ENCODE measurements at regions not wholly inside any gene's neighbourhood (a gene's known extent, or its start where the extent isn't known, plus 50 kb on each side); places are given as distances from the start of the nearest gene placed in this dataset.

- CTCF ChIA-PET: no interaction called here
- TF ChIP-seq CTCF (IDR thresholded peaks at IDR 0.05): no peak
These were observed 528.9 kb downstream of the AGTPBP1 start for GRCh38 chr9:85212887-85213286.

GRCh38 chr9:85212209-85212608 is 529.5 kb downstream of the AGTPBP1 start:
- H3K27ac ChIP-seq (ENCODE audit: low read depth in 1 of 2, low read length in 2 of 2): no peak overlapping the region
- peaks cover 8% of the 10 kb centered on the region for H3K27me3 Mint-ChIP-seq
- TF ChIP-seq CTCF (IDR thresholded peaks at IDR 0.05): no peak
- ChIA-PET CTCF (no interaction called here), POLR2A (no interaction called here)
- H3K36me3 Mint-ChIP-seq (ENCODE audit: low read depth): no peaks in the 10 kb centered on the region
- H3K36me3 ChIP-seq (ENCODE audit: insufficient read depth, low read length): no peaks in the 10 kb centered on the region
- peaks cover 0 to 3% of the 10 kb centered on the region in 2 experiments for H3K9me3 ChIP-seq (ENCODE audit: control insufficient read depth in 1 of 2, insufficient read depth in 1 of 2, low read length in 2 of 2)
- H3K27me3 ChIP-seq (ENCODE audit: control insufficient read depth in 1 of 2, insufficient read depth in 2 of 2, low read length in 2 of 2): no peaks in the 10 kb centered on the region
- H3K4me3 ChIP-seq (ENCODE audit: low read length): no peak overlapping the region
- no peak overlapping the region for H3K4me3 Mint-ChIP-seq
- no peak for DNase-seq
- no peak overlapping the region for H3K27ac Mint-ChIP-seq
- no peaks in the 10 kb centered on the region for H3K4me1 ChIP-seq (ENCODE audit: insufficient read depth, low read length)
- no peak for ATAC-seq (ENCODE audit: poor library complexity)
- intact Hi-C loops (cut with DNase I, micrococcal nuclease): no loop called here
- H3K4me1 Mint-ChIP-seq (ENCODE audit: low read depth): no peaks in the 10 kb centered on the region
- H3K9me3 Mint-ChIP-seq: no peaks in the 10 kb centered on the region

More at GRCh38 chr9:85212887-85213286, 528.9 kb downstream of the AGTPBP1 start:
- Histone ChIP-seq H3K9me3 (ENCODE audit: control insufficient read depth in 1 of 2, insufficient read depth in 1 of 2, low read length in 2 of 2) (peaks cover 0 to 3% of the 10 kb centered on the region in 2 experiments), H3K4me3 (ENCODE audit: low read length) (no peak overlapping the region), H3K27ac (ENCODE audit: low read depth in 1 of 2, low read length in 2 of 2) (no peak overlapping the region), H3K4me1 (ENCODE audit: insufficient read depth, low read length) (no peaks in the 10 kb centered on the region), H3K27me3 (ENCODE audit: control insufficient read depth in 1 of 2, insufficient read depth in 2 of 2, low read length in 2 of 2) (no peaks in the 10 kb centered on the region), H3K36me3 (ENCODE audit: insufficient read depth, low read length) (no peaks in the 10 kb centered on the region)
- H3K27me3 Mint-ChIP-seq: peaks cover 8% of the 10 kb centered on the region
- POLR2A ChIA-PET: no interaction called here
- H3K4me1 Mint-ChIP-seq (ENCODE audit: low read depth): no peaks in the 10 kb centered on the region
- ATAC-seq (ENCODE audit: poor library complexity): no peak
- intact Hi-C loops (cut with DNase I, micrococcal nuclease): no loop called here
- DNase-seq: no peak
- H3K27ac Mint-ChIP-seq: no peak overlapping the region
- no peaks in the 10 kb centered on the region for H3K36me3 Mint-ChIP-seq (ENCODE audit: low read depth)
- no peaks in the 10 kb centered on the region for H3K9me3 Mint-ChIP-seq
- no peak overlapping the region for H3K4me3 Mint-ChIP-seq

- Mint-ChIP-seq H3K36me3 (ENCODE audit: low read depth) (no peaks in the 10 kb centered on the region), H3K4me1 (ENCODE audit: low read depth) (no peaks in the 10 kb centered on the region), H3K4me3 (no peak overlapping the region), H3K9me3 (no peaks in the 10 kb centered on the region), H3K27me3 (peaks cover under 1% of the 10 kb centered on the region), H3K27ac (no peak overlapping the region)
- Histone ChIP-seq H3K36me3 (ENCODE audit: insufficient read depth, low read length) (no peaks in the 10 kb centered on the region), H3K27ac (ENCODE audit: low read depth in 1 of 2, low read length in 2 of 2) (no peak overlapping the region), H3K27me3 (ENCODE audit: control insufficient read depth in 1 of 2, insufficient read depth in 2 of 2, low read length in 2 of 2) (no peaks in the 10 kb centered on the region), H3K4me3 (ENCODE audit: low read length) (no peak overlapping the region), H3K9me3 (ENCODE audit: control insufficient read depth in 1 of 2, insufficient read depth in 1 of 2, low read length in 2 of 2) (peaks cover 0 to 8% of the 10 kb centered on the region in 2 experiments), H3K4me1 (ENCODE audit: insufficient read depth, low read length) (no peaks in the 10 kb centered on the region)
- TF ChIP-seq CTCF (IDR thresholded peaks at IDR 0.05): no peak
- ATAC-seq (ENCODE audit: poor library complexity) (no peak), DNase-seq (no peak)
- intact Hi-C loops (cut with DNase I, micrococcal nuclease): no loop called here
- ChIA-PET POLR2A (no interaction called here), CTCF (no interaction called here)
These were observed 533.1 kb downstream of the AGTPBP1 start for GRCh38 chr9:85208666-85209065.
